Liver (tissue), 8 donors: ENCODE measurements at regions not wholly inside any gene's neighbourhood (a gene's known extent, or its start where the extent isn't known, plus 50 kb on each side); places are given as distances from the start of the nearest gene placed in this dataset.

Experiments used
- DNase-seq: peaks from one replicate; pipeline ENCODE4 v3.0.0-alpha.2; 2017; ENCODE audit warnings: low spot score
- H3K27ac ChIP-seq, 2 donors: one replicate each; pipeline ENCODE4 v1.7.0; 2013; ENCODE audit warnings: inconsistent platforms in 2 of 2, low read length in 2 of 2, control low read depth in 1 of 2, low read depth in 1 of 2, mild to moderate bottlenecking in 1 of 2
- H3K27me3 ChIP-seq, 4 donors: one replicate each; pipeline versions ENCODE4 v1.6.1 to v1.7.0; 2013; ENCODE audit warnings: low read length in 3 of 4, inconsistent platforms in 1 of 4, mild to moderate bottlenecking in 1 of 4, moderate library complexity in 1 of 4; ENCODE audit not compliant: control insufficient read depth in 4 of 4, insufficient read depth in 4 of 4
- H3K36me3 ChIP-seq, 4 donors: one replicate each; pipeline versions ENCODE4 v1.6.1 to v1.7.0; 2013; ENCODE audit warnings: low read length in 3 of 4, mild to moderate bottlenecking in 3 of 4, low read depth in 1 of 4, moderate library complexity in 1 of 4; ENCODE audit not compliant: control insufficient read depth in 4 of 4, insufficient read depth in 3 of 4
- H3K4me1 ChIP-seq, 4 donors: one replicate each; pipeline versions ENCODE4 v1.6.1 to v1.7.0; 2013; ENCODE audit warnings: low read length in 3 of 4, mild to moderate bottlenecking in 3 of 4, moderate library complexity in 1 of 4; ENCODE audit not compliant: control insufficient read depth in 4 of 4, insufficient read depth in 4 of 4
- H3K4me3 ChIP-seq, 3 donors: one replicate each; pipeline versions ENCODE4 v1.6.1 to v1.7.0; 2013; ENCODE audit warnings: low read length in 3 of 3, control low read depth in 1 of 3, low read depth in 1 of 3, mild to moderate bottlenecking in 1 of 3
- H3K9ac ChIP-seq, 2 donors: one replicate each; pipeline ENCODE4 v1.7.0; 2013; ENCODE audit warnings: low read length in 2 of 2, mild to moderate bottlenecking in 2 of 2, moderate library complexity in 2 of 2, control low read depth in 1 of 2, low read depth in 1 of 2
- H3K9me3 ChIP-seq, 4 donors: one replicate each; pipeline versions ENCODE4 v1.6.1 to v1.7.0; 2013; ENCODE audit warnings: low read length in 3 of 4; ENCODE audit not compliant: control insufficient read depth in 4 of 4
- EGR1 ChIP-seq, 2 donors: IDR thresholded peaks; 2 replicates each; pipeline ENCODE4 v1.6.1; 2016 to 2018; ENCODE audit warnings: antibody characterized with exemption in 2 of 2, low read depth in 2 of 2
- FOXA1 ChIP-seq: IDR thresholded peaks from 2 replicates; pipeline ENCODE4 v1.6.1; 2016; ENCODE audit warnings: antibody characterized with exemption
- FOXA2 ChIP-seq: IDR thresholded peaks from 2 replicates; pipeline ENCODE4 v1.6.1; 2016; ENCODE audit warnings: antibody characterized with exemption
- GABPA ChIP-seq, 2 donors: IDR thresholded peaks in 1 of 2; conservative IDR thresholded peaks in 1 of 2; 2 replicates each; pipeline ENCODE4 v1.6.1; 2016; ENCODE audit warnings: antibody characterized with exemption in 2 of 2, mild to moderate bottlenecking in 1 of 2, moderate library complexity in 1 of 2
- HNF4A ChIP-seq, 2 donors: conservative IDR thresholded peaks; 2 replicates each; pipeline ENCODE4 v1.6.1; 2016; ENCODE audit warnings: antibody characterized with exemption in 2 of 2, mild to moderate bottlenecking in 2 of 2
- JUND ChIP-seq, 2 donors: IDR thresholded peaks; 2 replicates each; pipeline ENCODE4 v1.6.1; 2016; ENCODE audit warnings: antibody characterized with exemption in 2 of 2
- NR2F2 ChIP-seq: IDR thresholded peaks from 2 replicates; pipeline ENCODE4 v1.6.1; 2016; ENCODE audit warnings: antibody characterized with exemption
- RAD21 ChIP-seq, 2 donors: IDR thresholded peaks; 2 replicates each; pipeline ENCODE4 v1.6.1; 2016; ENCODE audit warnings: antibody characterized with exemption in 2 of 2, mild to moderate bottlenecking in 2 of 2
- RXRA ChIP-seq, 2 donors: IDR thresholded peaks; 2 replicates each; pipeline ENCODE4 v1.6.1; 2017 to 2018; ENCODE audit warnings: antibody characterized with exemption in 2 of 2, mild to moderate bottlenecking in 1 of 2
- SP1 ChIP-seq: IDR thresholded peaks from 2 replicates; pipeline ENCODE4 v1.6.1; 2018; ENCODE audit warnings: antibody characterized with exemption, mild to moderate bottlenecking
- TAF1 ChIP-seq: conservative IDR thresholded peaks from 2 replicates; pipeline ENCODE4 v1.6.1; 2016; ENCODE audit warnings: antibody characterized with exemption, mild to moderate bottlenecking
- YY1 ChIP-seq: IDR thresholded peaks from 2 replicates; pipeline ENCODE4 v1.6.1; 2016; ENCODE audit warnings: antibody characterized with exemption, mild to moderate bottlenecking
- WGBS: extraction: QIAGEN DNeasy Blood & Tissue Kit; methylation state at CpG from one replicate; pipeline ENCODE4 v1.1.7; 2013; 5-methylcytosine and 5-hydroxymethylcytosine counted together
- TF ChIP-seq, protein P1 (sequence below): fragments of 150-350 bp; IDR thresholded peaks from 2 replicates; pipeline ENCODE4 v1.5.1; 2017; ENCODE audit warnings: improper control_type of control experiment, low read depth, low read length; ENCODE audit not compliant: missing input control
- TF ChIP-seq, protein P2 (sequence below): IDR thresholded peaks from 2 replicates; pipeline ENCODE4 v1.6.1; 2016; ENCODE audit warnings: antibody characterized with exemption
- TF ChIP-seq, protein P3 (sequence below): IDR thresholded peaks from 2 replicates; pipeline ENCODE4 v1.6.1; 2016; ENCODE audit warnings: antibody characterized with exemption, mild to moderate bottlenecking
- donor health status: healthy.
- donor health status: healthy.
- donor health status: healthy.
- donor health status: healthy.
- donor health status: healthy.

DNA sequence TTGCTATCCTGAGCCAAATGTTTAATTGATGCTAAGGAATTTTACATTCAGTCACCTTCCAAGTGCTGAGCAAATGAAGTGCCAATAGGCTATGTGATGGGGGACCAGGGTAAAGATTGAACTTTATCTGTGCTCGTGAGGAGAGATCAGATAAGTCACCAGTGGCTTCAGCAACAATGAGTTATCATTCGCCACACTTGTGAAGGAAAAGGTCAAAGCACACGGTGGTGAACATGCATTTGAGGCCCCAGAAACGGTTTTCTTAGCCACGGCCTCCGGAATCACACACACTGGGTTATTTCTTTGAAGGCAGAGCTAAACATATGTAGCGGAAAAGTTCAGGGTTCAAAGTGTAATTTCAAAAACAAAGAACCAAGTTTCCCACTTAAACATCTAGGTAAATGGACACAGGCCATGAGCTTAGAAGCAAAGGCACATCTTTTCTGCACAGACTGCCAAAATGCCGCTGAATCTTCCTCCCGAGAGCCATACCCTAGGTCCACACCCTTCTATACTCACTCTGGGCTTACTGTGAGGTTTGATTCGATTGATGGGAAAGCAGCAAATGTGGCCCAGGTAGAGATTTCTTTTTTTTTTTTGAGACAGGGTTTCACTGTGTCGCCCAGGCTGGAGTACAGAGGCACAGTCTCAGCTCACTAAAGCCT lies 268.5 kb downstream of the SHQ1 start:
- no peak overlapping the region for H3K9ac ChIP-seq
- no peaks in the 10 kb centered on the region for H3K27me3 ChIP-seq
- H3K9me3 ChIP-seq: no peaks in the 10 kb centered on the region
- H3K27ac ChIP-seq: no peak overlapping the region
- H3K36me3 ChIP-seq: no peaks in the 10 kb centered on the region
- peaks cover 0 to 15% (median 5%) of the 10 kb centered on the region in 4 donors for H3K4me1 ChIP-seq
- WGBS: 92% methylated on average over 11 of the region's 11 CpGs
- TF ChIP-seq, protein P1, sequence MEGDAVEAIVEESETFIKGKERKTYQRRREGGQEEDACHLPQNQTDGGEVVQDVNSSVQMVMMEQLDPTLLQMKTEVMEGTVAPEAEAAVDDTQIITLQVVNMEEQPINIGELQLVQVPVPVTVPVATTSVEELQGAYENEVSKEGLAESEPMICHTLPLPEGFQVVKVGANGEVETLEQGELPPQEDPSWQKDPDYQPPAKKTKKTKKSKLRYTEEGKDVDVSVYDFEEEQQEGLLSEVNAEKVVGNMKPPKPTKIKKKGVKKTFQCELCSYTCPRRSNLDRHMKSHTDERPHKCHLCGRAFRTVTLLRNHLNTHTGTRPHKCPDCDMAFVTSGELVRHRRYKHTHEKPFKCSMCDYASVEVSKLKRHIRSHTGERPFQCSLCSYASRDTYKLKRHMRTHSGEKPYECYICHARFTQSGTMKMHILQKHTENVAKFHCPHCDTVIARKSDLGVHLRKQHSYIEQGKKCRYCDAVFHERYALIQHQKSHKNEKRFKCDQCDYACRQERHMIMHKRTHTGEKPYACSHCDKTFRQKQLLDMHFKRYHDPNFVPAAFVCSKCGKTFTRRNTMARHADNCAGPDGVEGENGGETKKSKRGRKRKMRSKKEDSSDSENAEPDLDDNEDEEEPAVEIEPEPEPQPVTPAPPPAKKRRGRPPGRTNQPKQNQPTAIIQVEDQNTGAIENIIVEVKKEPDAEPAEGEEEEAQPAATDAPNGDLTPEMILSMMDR: no peak
- TF ChIP-seq YY1 (no peak), NR2F2 (no peak), EGR1 (IDR thresholded peaks at IDR 0.05; ENCODE audit: low read depth in 2 of 2) (no peak), GABPA (IDR thresholded peaks at IDR 0.05 in 1 of 2, conservative IDR thresholded peaks at IDR 0.05 in 1 of 2) (no peak), HNF4A (conservative IDR thresholded peaks at IDR 0.05) (no peak), RAD21 (IDR thresholded peaks at IDR 0.05) (no peak)
- no peak for DNase-seq
- H3K4me3 ChIP-seq: no peak overlapping the region

DNA sequence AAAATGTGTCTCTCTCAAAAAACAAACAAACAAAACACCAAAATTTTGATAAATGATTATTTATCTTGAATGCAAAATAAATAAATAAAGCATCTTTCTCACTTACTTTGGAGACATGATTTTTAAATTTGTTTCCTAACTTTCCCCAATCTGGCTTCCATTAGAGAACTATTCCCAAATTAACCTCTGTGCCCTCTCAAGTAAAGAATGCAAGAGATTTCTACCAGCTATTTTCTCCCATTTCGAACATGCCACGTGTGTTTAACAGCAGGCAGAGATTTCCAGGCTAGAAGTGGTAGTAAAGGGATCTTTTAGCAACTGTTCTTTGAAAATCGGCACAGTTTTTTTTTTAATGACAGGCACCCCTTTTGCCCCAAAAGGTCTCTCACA lies 269.1 kb downstream of the SHQ1 start:
- no peaks in the 10 kb centered on the region for H3K9me3 ChIP-seq
- H3K9ac ChIP-seq: no peak overlapping the region
- no peaks in the 10 kb centered on the region for H3K36me3 ChIP-seq
- DNase-seq: no peak
- 85% methylated on average over 3 of the region's 3 CpGs for WGBS
- H3K4me1 ChIP-seq: peaks cover 0 to 15% (median 5%) of the 10 kb centered on the region in 4 donors
- H3K4me3 ChIP-seq: no peak overlapping the region
- H3K27me3 ChIP-seq: no peaks in the 10 kb centered on the region
- no peak overlapping the region for H3K27ac ChIP-seq
- TF ChIP-seq RXRA (IDR thresholded peaks at IDR 0.05): no peak
- TF ChIP-seq FOXA1: no peak
- no peak for TF ChIP-seq JUND (IDR thresholded peaks at IDR 0.05)
- no peak for TF ChIP-seq SP1
- no peak for TF ChIP-seq YY1
- TF ChIP-seq NR2F2: no peak
- TF ChIP-seq HNF4A (conservative IDR thresholded peaks at IDR 0.05): no peak
- no peak for TF ChIP-seq RAD21 (IDR thresholded peaks at IDR 0.05)
- TF ChIP-seq, protein P2, sequence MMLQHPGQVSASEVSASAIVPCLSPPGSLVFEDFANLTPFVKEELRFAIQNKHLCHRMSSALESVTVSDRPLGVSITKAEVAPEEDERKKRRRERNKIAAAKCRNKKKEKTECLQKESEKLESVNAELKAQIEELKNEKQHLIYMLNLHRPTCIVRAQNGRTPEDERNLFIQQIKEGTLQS: no peak

DNA sequence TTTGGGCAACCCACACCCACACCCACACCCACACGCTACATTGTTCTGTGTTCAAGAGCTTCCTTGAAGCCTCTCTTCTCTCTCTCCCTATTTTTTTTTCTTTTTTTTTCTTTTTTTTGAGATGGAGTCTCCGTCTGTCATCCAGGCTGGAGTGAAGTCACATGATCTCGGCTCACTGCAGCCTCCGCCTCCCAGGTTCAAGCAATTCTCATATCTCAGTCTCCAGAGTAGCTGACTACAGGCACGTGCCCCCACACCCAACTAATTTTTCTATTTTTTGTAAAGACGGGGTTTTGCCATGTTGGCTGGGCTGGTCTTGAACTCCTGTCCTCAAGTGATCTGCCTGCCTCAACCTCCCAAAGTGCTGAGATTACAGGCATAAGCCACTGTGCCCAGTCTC lies 271.1 kb downstream of the SHQ1 start:
- 96% methylated on average over 6 of the region's 6 CpGs for WGBS
- Histone ChIP-seq H3K9ac (no peak overlapping the region), H3K9me3 (no peaks in the 10 kb centered on the region), H3K4me3 (no peak overlapping the region), H3K4me1 (peaks cover 0 to 21% (median 8%) of the 10 kb centered on the region in 4 donors), H3K27ac (no peak overlapping the region), H3K27me3 (no peaks in the 10 kb centered on the region), H3K36me3 (no peaks in the 10 kb centered on the region)
- TF ChIP-seq YY1: no peak
- TF ChIP-seq, protein P3, sequence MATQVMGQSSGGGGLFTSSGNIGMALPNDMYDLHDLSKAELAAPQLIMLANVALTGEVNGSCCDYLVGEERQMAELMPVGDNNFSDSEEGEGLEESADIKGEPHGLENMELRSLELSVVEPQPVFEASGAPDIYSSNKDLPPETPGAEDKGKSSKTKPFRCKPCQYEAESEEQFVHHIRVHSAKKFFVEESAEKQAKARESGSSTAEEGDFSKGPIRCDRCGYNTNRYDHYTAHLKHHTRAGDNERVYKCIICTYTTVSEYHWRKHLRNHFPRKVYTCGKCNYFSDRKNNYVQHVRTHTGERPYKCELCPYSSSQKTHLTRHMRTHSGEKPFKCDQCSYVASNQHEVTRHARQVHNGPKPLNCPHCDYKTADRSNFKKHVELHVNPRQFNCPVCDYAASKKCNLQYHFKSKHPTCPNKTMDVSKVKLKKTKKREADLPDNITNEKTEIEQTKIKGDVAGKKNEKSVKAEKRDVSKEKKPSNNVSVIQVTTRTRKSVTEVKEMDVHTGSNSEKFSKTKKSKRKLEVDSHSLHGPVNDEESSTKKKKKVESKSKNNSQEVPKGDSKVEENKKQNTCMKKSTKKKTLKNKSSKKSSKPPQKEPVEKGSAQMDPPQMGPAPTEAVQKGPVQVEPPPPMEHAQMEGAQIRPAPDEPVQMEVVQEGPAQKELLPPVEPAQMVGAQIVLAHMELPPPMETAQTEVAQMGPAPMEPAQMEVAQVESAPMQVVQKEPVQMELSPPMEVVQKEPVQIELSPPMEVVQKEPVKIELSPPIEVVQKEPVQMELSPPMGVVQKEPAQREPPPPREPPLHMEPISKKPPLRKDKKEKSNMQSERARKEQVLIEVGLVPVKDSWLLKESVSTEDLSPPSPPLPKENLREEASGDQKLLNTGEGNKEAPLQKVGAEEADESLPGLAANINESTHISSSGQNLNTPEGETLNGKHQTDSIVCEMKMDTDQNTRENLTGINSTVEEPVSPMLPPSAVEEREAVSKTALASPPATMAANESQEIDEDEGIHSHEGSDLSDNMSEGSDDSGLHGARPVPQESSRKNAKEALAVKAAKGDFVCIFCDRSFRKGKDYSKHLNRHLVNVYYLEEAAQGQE: no peak
- TF ChIP-seq FOXA2: no peak
- TF ChIP-seq TAF1: no peak
- TF ChIP-seq GABPA (IDR thresholded peaks at IDR 0.05 in 1 of 2, conservative IDR thresholded peaks at IDR 0.05 in 1 of 2): no peak
- TF ChIP-seq FOXA1: no peak
- no peak for TF ChIP-seq NR2F2
- no peak for DNase-seq
